HG03457 (cell line): ENCODE measurements at regions not wholly inside any gene's neighbourhood (a gene's known extent, or its start where the extent isn't known, plus 50 kb on each side); places are given as distances from the start of the nearest gene placed in this dataset.
"Not testable (repeated sequence)": the region's sequence is repeated elsewhere in the genome, so short reads cannot be mapped to it uniquely, and the experiment has no call there.

ENCODE experiments used
- ATAC-seq: cut with Tn5 transposase; IDR thresholded peaks from one replicate; pipeline ENCODE4 v1.9.1; 2021; ENCODE audit warnings: moderate number of reproducible peaks; ENCODE audit not compliant: unreplicated experiment

GRCh38 chr16:61435346-61435745 lies 600.9 kb downstream of the CDH8 start:
- ATAC-seq = no peak

- ATAC-seq = no peak
Observed at GRCh38 chr16:61432421-61432820, 603.8 kb downstream of the CDH8 start.

DNA sequence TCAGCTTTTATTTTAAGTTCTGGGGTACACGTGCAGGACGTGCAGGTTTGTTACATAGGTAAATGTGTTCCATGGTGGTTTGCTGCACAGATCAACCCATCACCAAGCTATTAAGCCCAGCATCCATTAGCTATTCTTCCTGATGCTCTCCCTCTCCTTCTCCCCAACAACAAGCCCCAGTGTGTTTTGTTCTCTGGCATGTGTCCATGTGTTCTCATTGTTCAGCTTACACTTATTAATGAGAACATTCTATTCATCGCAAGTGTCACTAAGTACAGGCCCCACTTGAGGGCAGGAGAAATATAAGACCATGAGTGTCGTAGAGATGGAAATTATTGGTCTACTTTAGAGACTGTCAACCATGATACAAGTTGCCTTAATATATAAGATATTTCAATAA lies 615.1 kb downstream of the CDH8 start:
- ATAC-seq = no peak

GRCh38 chr16:61419791-61420190 lies 616.4 kb downstream of the CDH8 start:
- ATAC-seq = no peak

DNA sequence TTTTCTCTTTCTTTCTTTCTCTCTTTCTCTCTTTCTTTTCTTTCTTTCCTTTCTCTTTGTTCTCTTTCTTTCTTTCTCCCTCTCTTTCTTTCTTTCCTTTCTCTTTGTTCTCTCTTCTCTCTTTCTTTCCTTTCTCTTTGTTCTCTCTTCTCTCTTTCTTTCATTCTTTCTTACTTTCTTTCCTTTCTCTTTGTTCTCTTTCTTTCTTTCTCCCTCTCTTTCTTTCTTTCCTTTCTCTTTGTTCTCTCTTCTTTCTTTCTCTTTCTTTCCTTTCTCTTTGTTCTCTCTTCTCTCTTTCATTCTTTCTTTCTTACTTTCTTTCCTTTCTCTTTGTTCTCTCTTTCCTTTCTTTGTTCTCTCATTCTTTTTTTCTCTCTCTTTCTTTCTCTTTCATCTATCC lies 617.4 kb downstream of the CDH8 start:
- not testable (repeated sequence) for ATAC-seq

DNA sequence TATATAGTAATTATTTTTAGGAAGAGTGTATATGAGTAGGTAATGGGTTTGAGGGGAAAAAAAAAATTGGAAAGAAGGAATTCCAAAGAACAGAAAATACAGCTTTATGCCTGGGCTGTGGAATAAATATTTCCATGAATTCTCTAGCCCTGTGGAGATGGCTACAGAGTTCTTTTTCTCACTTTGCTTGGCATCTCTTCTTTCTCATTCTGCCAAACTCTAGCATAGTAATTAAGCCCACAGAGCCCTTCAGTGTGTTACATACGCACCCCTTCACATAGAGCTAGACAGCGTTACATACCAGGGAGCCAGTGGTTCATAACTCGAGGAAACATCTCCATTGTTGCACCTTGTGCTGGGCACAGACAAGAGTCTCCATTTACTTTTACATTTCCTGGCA lies 621.1 kb downstream of the CDH8 start:
- no peak for ATAC-seq

GRCh38 chr16:61413021-61413420 lies 623.2 kb downstream of the CDH8 start:
- ATAC-seq = no peak

DNA sequence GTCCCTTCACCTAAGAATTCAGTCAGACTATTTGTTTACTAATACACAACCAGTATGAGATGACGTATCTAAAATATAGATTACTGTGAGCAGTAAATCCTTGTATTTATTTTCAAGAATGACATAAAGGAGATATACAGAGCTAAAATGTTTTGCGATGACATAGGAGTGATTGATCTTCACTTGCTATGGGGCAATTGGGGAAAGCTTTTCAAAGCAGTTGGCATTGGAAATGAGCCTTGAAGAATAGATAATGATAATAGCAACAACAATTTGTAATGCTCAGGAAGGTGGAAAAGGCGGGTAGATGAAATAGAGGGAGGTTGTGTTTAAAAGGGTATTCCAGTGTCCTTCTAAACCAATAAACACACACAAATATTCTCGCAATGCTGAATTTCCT lies 623.7 kb downstream of the CDH8 start:
- ATAC-seq = no peak

- no peak for ATAC-seq
Observed at GRCh38 chr16:61409604-61410003, 626.6 kb downstream of the CDH8 start.

DNA sequence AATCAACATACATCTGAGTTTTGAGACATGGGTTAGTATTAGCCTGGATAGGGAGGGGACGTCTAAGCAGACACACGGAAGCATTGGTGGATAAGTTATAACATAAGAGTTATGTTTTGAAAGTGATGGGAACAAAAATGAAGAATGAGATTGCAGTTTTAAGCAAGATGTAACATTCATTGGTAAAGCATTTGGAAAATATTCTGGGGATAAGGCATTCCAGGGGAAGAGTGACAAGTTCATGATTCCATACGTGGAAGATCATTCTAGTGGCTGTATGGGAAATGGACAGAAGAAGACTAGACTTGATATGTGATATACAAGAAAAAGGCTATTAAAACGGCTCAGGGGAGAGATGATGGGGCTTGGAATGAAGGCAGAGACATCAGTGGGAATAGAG lies 632.9 kb downstream of the CDH8 start:
- no peak for ATAC-seq

- no peak for ATAC-seq
Observed at GRCh38 chr16:61391896-61392295, 644.3 kb downstream of the CDH8 start.

- no peak for ATAC-seq
Observed at GRCh38 chr16:61390965-61391637, 645.1 kb downstream of the CDH8 start.

DNA sequence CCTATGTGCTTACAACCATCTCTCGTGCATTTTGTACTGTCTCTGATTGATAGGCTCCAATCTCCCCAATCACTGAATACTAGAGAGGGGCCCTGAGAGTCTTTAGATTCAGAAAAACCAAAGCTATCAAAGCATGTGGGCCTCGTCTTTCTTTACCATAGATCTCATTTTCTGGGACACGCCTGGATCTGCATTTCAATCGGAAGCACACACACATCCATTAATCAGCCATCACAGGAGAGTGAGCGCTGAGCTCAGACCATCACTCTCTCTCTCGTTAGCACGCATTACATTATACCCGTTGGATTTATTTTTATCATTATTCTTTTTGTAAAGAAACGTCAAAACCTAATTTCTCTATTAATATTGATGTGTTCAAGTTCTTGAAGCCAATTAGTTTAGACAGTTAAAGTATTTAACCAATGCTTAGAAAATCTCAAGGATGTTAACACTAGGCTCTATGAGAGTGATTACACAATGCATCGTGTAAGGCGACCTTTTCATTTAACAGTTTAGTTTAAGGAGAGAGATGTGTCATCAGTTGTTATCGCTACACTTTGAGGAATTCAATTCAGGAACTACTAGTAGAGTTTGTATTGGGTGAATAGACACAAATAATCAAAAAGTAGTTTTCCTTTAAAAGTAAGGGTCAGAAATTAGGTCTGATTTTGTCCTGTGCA lies 650.7 kb downstream of the CDH8 start:
- no peak for ATAC-seq

- ATAC-seq = no peak
Observed at GRCh38 chr16:61382435-61382834, 653.8 kb downstream of the CDH8 start.

GRCh38 chr16:61379311-61379710 lies 656.9 kb downstream of the CDH8 start:
- no peak for ATAC-seq

DNA sequence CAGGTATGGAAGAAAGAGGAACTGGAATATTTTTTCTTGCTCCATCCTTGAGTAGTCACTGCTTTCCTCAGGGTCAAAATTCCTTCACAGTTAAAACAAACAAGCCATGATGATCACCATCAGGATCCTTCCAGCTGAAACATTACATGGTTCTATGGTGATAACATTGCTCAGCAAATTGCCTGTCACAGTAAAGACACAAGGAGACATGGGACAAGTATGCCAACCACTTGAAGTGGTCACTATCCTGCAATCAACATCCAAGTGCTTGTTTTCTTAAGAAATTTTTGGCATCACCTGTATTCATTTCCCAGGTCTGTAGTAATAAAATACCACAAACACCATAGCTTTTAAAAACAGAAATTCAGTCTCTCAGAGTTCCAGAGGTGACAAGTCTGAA lies 662.2 kb downstream of the CDH8 start:
- no peak for ATAC-seq

DNA sequence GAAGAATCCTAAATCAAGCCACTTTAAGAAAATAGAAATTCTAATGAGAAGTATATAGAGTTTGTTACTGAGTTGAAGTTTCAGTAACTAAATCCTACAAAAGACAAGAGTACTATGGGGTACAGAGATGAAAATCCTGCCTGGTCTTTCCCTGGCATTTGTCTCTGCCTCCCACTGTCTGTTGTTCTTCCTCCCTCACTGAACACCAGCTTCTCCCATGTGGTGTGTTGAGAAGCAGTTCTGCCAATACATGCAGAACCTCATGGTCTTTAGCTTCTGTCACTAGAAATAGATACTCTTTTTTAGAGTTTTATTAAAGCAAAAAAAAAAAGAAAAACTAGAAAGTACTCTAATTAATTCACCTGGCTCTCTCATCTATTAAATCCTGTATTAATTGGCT lies 664.4 kb downstream of the CDH8 start:
- no peak for ATAC-seq

DNA sequence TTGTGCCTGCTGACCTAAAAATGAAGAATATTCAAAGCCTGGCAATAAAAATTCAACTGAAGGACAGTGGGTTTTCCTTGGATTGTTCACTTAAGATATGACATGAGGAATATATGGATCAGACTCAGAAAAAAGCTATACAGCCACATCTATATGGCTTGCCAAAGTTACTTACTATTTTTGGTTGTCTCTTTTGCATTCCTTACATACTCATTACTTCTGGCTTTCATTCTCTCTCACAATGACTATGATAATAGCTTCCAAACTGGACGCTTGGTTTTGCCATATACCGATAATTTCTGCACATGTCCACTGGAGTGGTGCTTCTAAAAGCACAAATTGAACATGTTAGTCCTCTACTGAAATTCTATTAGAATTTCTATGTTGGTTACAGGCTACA lies 664.9 kb downstream of the CDH8 start:
- ATAC-seq = no peak

DNA sequence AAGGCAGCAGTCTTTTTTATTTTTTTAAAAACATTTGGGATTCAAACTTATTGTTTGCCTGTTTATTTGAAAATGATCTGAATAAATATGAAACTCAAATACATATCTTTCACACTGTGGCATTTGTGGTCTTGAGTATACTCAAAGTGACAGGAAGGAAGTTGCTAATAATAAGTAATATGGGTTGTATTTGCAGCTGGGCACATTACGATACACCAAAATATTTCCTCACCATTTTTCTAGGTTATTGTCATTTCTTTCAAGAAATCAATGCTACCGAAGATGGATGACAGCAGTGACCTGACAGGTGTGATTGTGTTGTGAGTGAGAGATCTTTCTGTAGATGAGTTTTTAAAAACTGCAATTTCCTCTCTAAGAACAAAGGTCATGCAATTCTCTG lies 665.7 kb downstream of the CDH8 start:
- no peak for ATAC-seq

DNA sequence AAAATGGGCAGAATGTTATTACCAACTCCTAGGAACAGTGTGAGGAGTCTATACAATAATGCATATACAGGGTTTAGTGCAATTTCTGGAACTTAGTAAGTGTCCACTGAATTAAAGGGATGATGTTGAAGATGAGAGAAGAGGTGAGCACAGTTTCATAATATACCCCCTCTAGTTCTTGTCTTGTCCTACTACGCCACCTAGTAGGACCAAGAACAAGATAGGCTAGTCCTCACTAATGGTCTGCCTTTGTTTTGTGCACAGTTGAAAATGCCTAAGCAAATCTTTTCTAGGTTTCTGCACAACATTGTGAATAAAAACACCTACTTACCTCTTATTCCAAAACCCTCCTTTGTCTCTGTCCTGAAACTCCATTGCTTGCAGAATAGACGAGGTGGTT lies 670.2 kb downstream of the CDH8 start:
- ATAC-seq = no peak

DNA sequence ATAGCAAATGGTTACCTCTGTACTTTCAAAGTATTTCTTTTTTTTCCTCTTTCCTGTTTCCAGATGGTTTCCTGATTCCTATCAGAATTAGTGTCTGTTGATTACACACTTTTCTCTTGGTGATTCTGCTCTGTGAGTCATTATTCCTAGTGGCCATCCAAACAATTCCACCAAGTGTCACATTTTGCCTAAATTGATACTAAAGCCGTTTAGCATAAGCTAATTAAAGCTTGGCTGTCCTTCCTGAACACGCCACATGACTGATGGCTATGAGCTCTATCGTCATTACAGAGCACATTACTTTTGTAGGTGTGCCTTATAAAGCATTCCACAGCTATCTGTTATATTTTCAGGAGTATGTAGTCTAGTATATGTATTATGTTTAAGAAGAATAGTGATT lies 671.2 kb downstream of the CDH8 start:
- no peak for ATAC-seq

GRCh38 chr16:61362585-61362984 lies 673.7 kb downstream of the CDH8 start:
- no peak for ATAC-seq

- no peak for ATAC-seq
Observed at GRCh38 chr16:61344791-61345190, 691.4 kb downstream of the CDH8 start.
